ENCODE measurements at regions not wholly inside any gene's neighbourhood (a gene's known extent, or its start where the extent isn't known, plus 50 kb on each side); places are given as distances from the start of the nearest gene placed in this dataset.

- TF ChIP-seq CTCF (conservative IDR thresholded peaks at IDR 0.05) = no peak
- no peak for TF ChIP-seq EZH2 (IDR thresholded peaks at IDR 0.05; ENCODE audit: low read depth)
These were observed 103.4 kb upstream of the NECTIN1 start for GRCh38 chr11:119832202-119832935.
